HepG2 (cell line): ENCODE measurements at regions not wholly inside any gene's neighbourhood (a gene's known extent, or its start where the extent isn't known, plus 50 kb on each side); places are given as distances from the start of the nearest gene placed in this dataset.

Source experiments
- ATAC-seq: fragments of 200-7000 bp; cut with Tn5 transposase; 3 replicates; pipeline ENCODE4 v1.9.1; 2020; ENCODE audit warnings: mild to moderate bottlenecking, moderate library complexity
- BruUV-seq: library from RNA; stranded (reverse); fragments of 400-500 nt; replicated peaks from 2 replicates; lab custom pipeline; 2021; lab: Mats Ljungman, UMichigan
- CTCF ChIA-PET: fragments of 300-600 bp; formaldehyde crosslinking; extraction: SDS; loops from one replicate; lab custom pipeline; 2021; ENCODE audit warnings: low total read pairs, inconsistent platforms, low intra/inter-chr PET ratio; lab: Yijun Ruan, JAX
- POLR2A ChIA-PET: fragments of 350-600 bp; sonication (Branson Sonifier 250); formaldehyde crosslinking; loops from one replicate; lab custom pipeline; 2020; ENCODE audit warnings: antibody characterized with exemption, inconsistent platforms; lab: Yijun Ruan, JAX
- DNase-seq: peaks from one replicate; pipeline ENCODE4 v3.0.0-alpha.2; 2015; ENCODE audit warnings: low spot score
- FAIRE-seq: peaks from 3 replicates; lab custom pipeline; 2011; peaks lifted over from hg19 to GRCh38; lab: Jason Lieb, UNC
- H2AFZ ChIP-seq: one replicate; pipeline ENCODE4 v1.6.1; 2011; ENCODE audit warnings: low read length, inconsistent platforms
- H3K27ac ChIP-seq: fragments of 300-600 bp; 3 replicates; pipeline ENCODE4 v1.8.0; 2011; ENCODE audit warnings: mixed run types, mild to moderate bottlenecking, mixed read lengths, low read length, inconsistent platforms; ENCODE audit not compliant: insufficient read depth; ENCODE audit errors: extremely low read length
- H3K27me3 ChIP-seq, 2 experiments: fragments of 200-600 bp in 1 of 2; 2 replicates in 1 of 2; 3 replicates in 1 of 2; pipeline versions ENCODE4 v1.6.0 to v1.8.0; 2011; ENCODE audit warnings: low read length in 2 of 2, mild to moderate bottlenecking in 2 of 2, moderate library complexity in 2 of 2, inconsistent platforms in 1 of 2; ENCODE audit not compliant: insufficient read depth in 2 of 2, control insufficient read depth in 1 of 2
- H3K36me3 ChIP-seq, 2 experiments: fragments of 200-600 bp in 1 of 2; replicated peaks in 1 of 2; 2 replicates in 1 of 2; 3 replicates in 1 of 2; pipeline versions ENCODE4 v1.5.1 to v1.8.0; 2011; ENCODE audit warnings: low read length in 2 of 2, inconsistent platforms in 1 of 2; ENCODE audit not compliant: insufficient read depth in 2 of 2, control insufficient read depth in 1 of 2
- H3K4me1 ChIP-seq: 2 replicates; pipeline ENCODE4 v1.5.1; 2012; ENCODE audit warnings: low read length, inconsistent platforms; ENCODE audit not compliant: insufficient read depth
- H3K4me2 ChIP-seq: 2 replicates; pipeline ENCODE4 v1.6.0; 2011; ENCODE audit warnings: low read depth, low read length, inconsistent platforms
- H3K4me3 ChIP-seq, 3 experiments: fragments of 200-600 bp in 1 of 3; sonication (generic), shearing (Covaris generic) in 1 of 3; replicated peaks in 1 of 3; 2 replicates each; pipeline ENCODE4 v1.5.1; 2011 to 2016; ENCODE audit warnings: low read length in 3 of 3, inconsistent platforms in 2 of 3, low read depth in 2 of 3, mild to moderate bottlenecking in 2 of 3, control low read depth in 1 of 3, mixed read lengths in 1 of 3; ENCODE audit not compliant: insufficient read depth in 1 of 3
- H3K79me2 ChIP-seq: one replicate; pipeline ENCODE4 v1.6.1; 2011; ENCODE audit warnings: low read length, inconsistent platforms; ENCODE audit not compliant: insufficient read depth
- H3K9ac ChIP-seq: 2 replicates; pipeline ENCODE4 v1.6.0; 2011; ENCODE audit warnings: mild to moderate bottlenecking, low read depth, low read length, inconsistent platforms; ENCODE audit not compliant: insufficient read depth
- H3K9me3 ChIP-seq: 2 replicates; pipeline ENCODE4 v1.5.1; 2012; ENCODE audit warnings: mild to moderate bottlenecking, low read length
- H4K20me1 ChIP-seq: 2 replicates; pipeline ENCODE4 v1.6.0; 2011; ENCODE audit warnings: inconsistent platforms, mild to moderate bottlenecking, low read length, moderate library complexity; ENCODE audit not compliant: insufficient read depth
- BHLHE40 ChIP-seq: IDR thresholded peaks from 2 replicates; pipeline ENCODE4 v1.6.1; 2011; ENCODE audit warnings: low read length, improper control_type of control experiment
- ELF1 ChIP-seq: sonication (generic); formaldehyde crosslinking; IDR thresholded peaks from 2 replicates; pipeline ENCODE4 v1.4.0; 2020; ENCODE audit warnings: missing genetic modification reagents
- IKZF1 ChIP-seq: fragments of 450-650 bp; IDR thresholded peaks from 2 replicates; pipeline ENCODE4 v1.7.1; 2016
- PAX8 ChIP-seq: sonication (generic); formaldehyde crosslinking; IDR thresholded peaks from 2 replicates; pipeline ENCODE4 v1.8.0; 2022; ENCODE audit warnings: mild to moderate bottlenecking, missing genetic modification reagents, borderline replicate concordance
- RBAK ChIP-seq: sonication (generic); formaldehyde crosslinking; IDR thresholded peaks from 2 replicates; pipeline ENCODE4 v1.5.1; 2020; ENCODE audit warnings: mild to moderate bottlenecking, missing genetic modification reagents
- SETDB1 ChIP-seq: sonication (generic); formaldehyde crosslinking; IDR thresholded peaks from 2 replicates; pipeline ENCODE4 v1.5.1; 2020; ENCODE audit warnings: missing genetic modification reagents, mild to moderate bottlenecking, borderline replicate concordance
- U2AF1 ChIP-seq: fragments of 200-400 bp; formaldehyde crosslinking; optimal IDR thresholded peaks from 2 replicates; pipeline ENCODE3; 2017; ENCODE audit warnings: mild to moderate bottlenecking, low read depth, low read length
- U2AF2 ChIP-seq: fragments of 200-400 bp; formaldehyde crosslinking; IDR thresholded peaks from 2 replicates; pipeline ENCODE4 v1.6.1; 2017; ENCODE audit warnings: low read depth, mild to moderate bottlenecking, low read length
- ZNF576 ChIP-seq: sonication (generic); formaldehyde crosslinking; IDR thresholded peaks from 2 replicates; pipeline ENCODE4 v1.4.0; 2020; ENCODE audit warnings: mild to moderate bottlenecking, missing genetic modification reagents
- ZNF724P ChIP-seq: sonication (generic); formaldehyde crosslinking; IDR thresholded peaks from 2 replicates; pipeline ENCODE4 v1.8.0; 2022; ENCODE audit warnings: missing genetic modification reagents, borderline replicate concordance
- ZNF761 ChIP-seq: sonication (generic); formaldehyde crosslinking; conservative IDR thresholded peaks from 2 replicates; pipeline ENCODE4 v1.4.0; 2020; ENCODE audit warnings: mild to moderate bottlenecking, missing genetic modification reagents
- ZNF776 ChIP-seq: sonication (generic); formaldehyde crosslinking; IDR thresholded peaks from 2 replicates; pipeline ENCODE4 v1.4.0; 2020; ENCODE audit warnings: mild to moderate bottlenecking, missing genetic modification reagents
- WGBS: methylation state at CpG from one replicate; pipeline ENCODE4 v1.1.6; 2017; ENCODE audit warnings: low lambda C conversion rate; 5-methylcytosine and 5-hydroxymethylcytosine counted together
- in situ Hi-C: cut with HindIII; loops from 2 replicates; pipeline ENCODE4 v1.10.0; 2017; ENCODE audit warnings: low pct_unique_long_range_greater_than_20kb; ENCODE audit not compliant: extremely low pct_ligation_motif_present
- intact Hi-C: fragments of 100-400 bp; cut with micrococcal nuclease; formaldehyde crosslinking; loops from one replicate; pipeline ENCODE4 v1.10.0; 2022; ENCODE audit not compliant: unreplicated experiment
- TF ChIP-seq, protein P1 (sequence below): sonication (generic); formaldehyde crosslinking; IDR thresholded peaks from 2 replicates; pipeline ENCODE4 v1.8.0; 2023; ENCODE audit warnings: mild to moderate bottlenecking, missing genetic modification reagents
- TF ChIP-seq, protein P2 (sequence below): sonication (generic); formaldehyde crosslinking; IDR thresholded peaks from 2 replicates; pipeline ENCODE4 v1.4.0; 2020; ENCODE audit warnings: missing genetic modification reagents, borderline replicate concordance
- TF ChIP-seq, protein P3 (sequence below): sonication (generic); formaldehyde crosslinking; IDR thresholded peaks from 2 replicates; pipeline ENCODE4 v1.5.0; 2020; ENCODE audit warnings: missing genetic modification reagents

DNA sequence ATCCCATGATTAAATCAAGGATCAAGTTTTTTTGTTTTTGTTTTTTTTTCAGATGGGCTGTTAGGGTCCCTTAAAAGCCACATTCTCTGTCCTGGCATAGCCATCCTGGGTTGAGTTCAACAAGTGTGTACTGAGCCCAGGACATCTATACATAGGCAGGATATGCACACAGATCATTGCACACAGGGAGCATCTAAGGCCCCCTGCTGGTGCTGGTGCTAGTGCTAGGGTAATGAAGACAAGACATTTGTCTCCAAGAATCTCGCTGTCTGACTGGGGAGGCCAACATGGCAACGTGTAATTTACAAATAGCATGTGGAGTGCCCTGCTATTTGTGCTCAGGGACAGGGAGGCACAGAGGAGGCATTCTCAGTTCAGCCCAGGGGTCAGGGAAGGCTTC lies 124.5 kb downstream of the VAPA start:
- Histone ChIP-seq H3K27ac (no peak overlapping the region), H3K9me3 (0 out of 2 replicates have a peak, but pooled peaks cover 6% of the 10 kb centered on the region), H3K79me2 (no peaks in the 10 kb centered on the region), H3K36me3 (no peaks in the 10 kb centered on the region), H3K4me1 (0 out of 2 replicates have a peak, but pooled peaks cover 6% of the 10 kb centered on the region), H3K4me2 (no peak overlapping the region), H4K20me1 (no peaks in the 10 kb centered on the region), H3K9ac (no peak overlapping the region), H2AFZ (no peak overlapping the region), H3K4me3 (no peak overlapping the region), H3K27me3 (no peaks in the 10 kb centered on the region; a peak in 1 of 5 replicates)
- POLR2A ChIA-PET = no interaction called here
- intact Hi-C loops (no loop called here), in situ Hi-C loops (no loop called here)
- TF ChIP-seq, protein P1, sequence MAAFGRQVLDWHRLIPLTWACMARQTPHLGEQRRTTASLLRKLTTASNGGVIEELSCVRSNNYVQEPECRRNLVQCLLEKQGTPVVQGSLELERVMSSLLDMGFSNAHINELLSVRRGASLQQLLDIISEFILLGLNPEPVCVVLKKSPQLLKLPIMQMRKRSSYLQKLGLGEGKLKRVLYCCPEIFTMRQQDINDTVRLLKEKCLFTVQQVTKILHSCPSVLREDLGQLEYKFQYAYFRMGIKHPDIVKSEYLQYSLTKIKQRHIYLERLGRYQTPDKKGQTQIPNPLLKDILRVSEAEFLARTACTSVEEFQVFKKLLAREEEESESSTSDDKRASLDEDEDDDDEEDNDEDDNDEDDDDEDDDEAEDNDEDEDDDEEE (CRISPR knock-in tag) = no peak
- TF ChIP-seq ZNF576 (CRISPR knock-in tag) = no peak
- no peak for TF ChIP-seq ZNF776 (CRISPR knock-in tag)
- no peak for TF ChIP-seq U2AF2
- TF ChIP-seq PAX8 (CRISPR knock-in tag) = no peak
- no peak for TF ChIP-seq ELF1 (CRISPR knock-in tag)
- no peak for TF ChIP-seq SETDB1
- TF ChIP-seq, protein P2, sequence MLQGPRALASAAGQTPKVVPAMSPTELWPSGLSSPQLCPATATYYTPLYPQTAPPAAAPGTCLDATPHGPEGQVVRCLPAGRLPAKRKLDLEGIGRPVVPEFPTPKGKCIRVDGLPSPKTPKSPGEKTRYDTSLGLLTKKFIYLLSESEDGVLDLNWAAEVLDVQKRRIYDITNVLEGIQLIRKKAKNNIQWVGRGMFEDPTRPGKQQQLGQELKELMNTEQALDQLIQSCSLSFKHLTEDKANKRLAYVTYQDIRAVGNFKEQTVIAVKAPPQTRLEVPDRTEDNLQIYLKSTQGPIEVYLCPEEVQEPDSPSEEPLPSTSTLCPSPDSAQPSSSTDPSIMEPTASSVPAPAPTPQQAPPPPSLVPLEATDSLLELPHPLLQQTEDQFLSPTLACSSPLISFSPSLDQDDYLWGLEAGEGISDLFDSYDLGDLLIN (CRISPR knock-in tag) = no peak
- no peak for TF ChIP-seq RBAK (CRISPR knock-in tag)
- no peak for TF ChIP-seq ZNF724P (CRISPR knock-in tag)
- TF ChIP-seq U2AF1 = no peak
- TF ChIP-seq, protein P3, sequence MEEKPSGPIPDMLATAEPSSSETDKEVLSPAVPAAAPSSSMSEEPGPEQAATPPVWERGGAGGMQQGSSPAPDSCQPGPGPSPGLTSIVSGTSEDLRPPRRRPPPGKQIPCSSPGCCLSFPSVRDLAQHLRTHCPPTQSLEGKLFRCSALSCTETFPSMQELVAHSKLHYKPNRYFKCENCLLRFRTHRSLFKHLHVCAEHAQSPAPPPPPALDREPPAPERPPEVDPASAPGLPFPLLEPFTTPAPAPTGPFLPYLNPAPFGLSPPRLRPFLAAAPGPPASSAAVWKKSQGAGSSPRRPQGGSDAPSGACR = no peak
- TF ChIP-seq BHLHE40 = no peak
- TF ChIP-seq IKZF1 = no peak
- TF ChIP-seq ZNF761 (CRISPR knock-in tag) = no peak
- CTCF ChIA-PET = no interaction called here
- WGBS = 42% methylated on average over 2 of the region's 2 CpGs
- DNase-seq (no peak), ATAC-seq (no peak), FAIRE-seq (no peak)
- BruUV-seq = no TSS peak
